Fibroblast of pulmonary artery (primary cell): ENCODE measurements at regions not wholly inside any gene's neighbourhood (a gene's known extent, or its start where the extent isn't known, plus 50 kb on each side); places are given as distances from the start of the nearest gene placed in this dataset.
A peak's percentile ranks its signal among the peaks of the same experiment; 100 is the strongest.

ENCODE experiments used
- DNase-seq: peaks from one replicate; pipeline ENCODE4 v3.0.0-alpha.2; 2010; ENCODE audit warnings: low read depth
- H3K4me3 ChIP-seq: replicated peaks from 2 replicates; pipeline ENCODE4 v1.5.1; 2011; ENCODE audit warnings: low read depth, mild to moderate bottlenecking, control low read depth, low read length, moderate library complexity
- TF ChIP-seq, protein P1 (sequence below): IDR thresholded peaks from 2 replicates; pipeline ENCODE4 v1.5.1; 2011; ENCODE audit warnings: mild to moderate bottlenecking, control low read depth, low read length, inconsistent platforms; ENCODE audit errors: missing control alignments

GRCh38 chr2:96427169-96427568 lies 78.0 kb downstream of the NEURL3 start:
- TF ChIP-seq, protein P1, sequence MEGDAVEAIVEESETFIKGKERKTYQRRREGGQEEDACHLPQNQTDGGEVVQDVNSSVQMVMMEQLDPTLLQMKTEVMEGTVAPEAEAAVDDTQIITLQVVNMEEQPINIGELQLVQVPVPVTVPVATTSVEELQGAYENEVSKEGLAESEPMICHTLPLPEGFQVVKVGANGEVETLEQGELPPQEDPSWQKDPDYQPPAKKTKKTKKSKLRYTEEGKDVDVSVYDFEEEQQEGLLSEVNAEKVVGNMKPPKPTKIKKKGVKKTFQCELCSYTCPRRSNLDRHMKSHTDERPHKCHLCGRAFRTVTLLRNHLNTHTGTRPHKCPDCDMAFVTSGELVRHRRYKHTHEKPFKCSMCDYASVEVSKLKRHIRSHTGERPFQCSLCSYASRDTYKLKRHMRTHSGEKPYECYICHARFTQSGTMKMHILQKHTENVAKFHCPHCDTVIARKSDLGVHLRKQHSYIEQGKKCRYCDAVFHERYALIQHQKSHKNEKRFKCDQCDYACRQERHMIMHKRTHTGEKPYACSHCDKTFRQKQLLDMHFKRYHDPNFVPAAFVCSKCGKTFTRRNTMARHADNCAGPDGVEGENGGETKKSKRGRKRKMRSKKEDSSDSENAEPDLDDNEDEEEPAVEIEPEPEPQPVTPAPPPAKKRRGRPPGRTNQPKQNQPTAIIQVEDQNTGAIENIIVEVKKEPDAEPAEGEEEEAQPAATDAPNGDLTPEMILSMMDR: no peak
- H3K4me3 ChIP-seq: no peak overlapping the region
- DNase-seq: no peak

DNA sequence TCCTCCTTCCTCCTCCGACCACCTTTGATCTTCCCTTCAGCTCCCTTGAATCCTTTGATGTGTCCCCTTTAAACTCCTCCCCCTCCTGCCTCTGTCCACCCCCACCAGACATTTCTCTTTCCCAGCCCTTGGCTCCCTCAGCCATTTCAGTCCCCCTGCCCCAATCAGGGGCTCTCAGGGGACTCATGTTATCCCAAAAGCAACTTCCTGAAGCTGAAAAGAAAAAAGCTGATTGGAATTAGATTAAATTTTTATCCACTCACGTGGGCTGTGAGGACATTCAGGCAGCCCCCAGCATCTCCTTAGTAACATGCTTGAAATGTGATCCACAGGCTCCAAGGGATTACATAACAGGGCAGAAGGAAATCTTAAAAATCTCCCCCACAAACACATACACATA lies 81.3 kb downstream of the NEURL3 start:
- DNase-seq: peak; percentile 29
- TF ChIP-seq, protein P1: no peak
- H3K4me3 ChIP-seq: no peak overlapping the region
